Activated T-cell treated with anti-CD3 and anti-CD28 coated beads, Interleukin-2, amount 50 U/mL, for 72 hours (primary cell): ENCODE measurements at regions not wholly inside any gene's neighbourhood (a gene's known extent, or its start where the extent isn't known, plus 50 kb on each side); places are given as distances from the start of the nearest gene placed in this dataset.

Experiments used
- ATAC-seq, 2 donors: fragments of 150-1000 bp; cut with Tn5 transposase; replicated peaks in 1 of 2; 2 replicates each; pipeline ENCODE4 v1.10.0; 2021; ENCODE audit warnings: moderate library complexity in 2 of 2, mild to moderate bottlenecking in 1 of 2
- DNase-seq, 2 donors: peaks; one replicate each; pipeline ENCODE4 v3.0.0; 2021 to 2022; ENCODE audit warnings: mixed read lengths in 1 of 2
- H3K27ac Mint-ChIP-seq: one replicate; pipeline ENCODE4 v1.8.0; 2022; ENCODE audit warnings: mild to moderate bottlenecking, moderate library complexity, mixed read lengths
- H3K27me3 Mint-ChIP-seq: one replicate; pipeline ENCODE4 v1.8.0; 2022; ENCODE audit warnings: low read depth, mixed read lengths
- H3K36me3 Mint-ChIP-seq, 2 donors: one replicate each; pipeline ENCODE4 v1.8.0; 2022; ENCODE audit warnings: mixed read lengths in 2 of 2, mild to moderate bottlenecking in 1 of 2; ENCODE audit not compliant: insufficient read depth in 2 of 2
- H3K4me1 Mint-ChIP-seq: one replicate; pipeline ENCODE4 v1.8.0; 2022; ENCODE audit warnings: low read depth, mixed read lengths
- H3K4me3 Mint-ChIP-seq, 2 donors: one replicate each; pipeline ENCODE4 v1.8.0; 2022; ENCODE audit warnings: mild to moderate bottlenecking in 2 of 2, mixed read lengths in 2 of 2, moderate library complexity in 2 of 2
- H3K9me3 Mint-ChIP-seq, 2 donors: one replicate each; pipeline ENCODE4 v1.8.0; 2022; ENCODE audit warnings: mixed read lengths in 2 of 2

DNA sequence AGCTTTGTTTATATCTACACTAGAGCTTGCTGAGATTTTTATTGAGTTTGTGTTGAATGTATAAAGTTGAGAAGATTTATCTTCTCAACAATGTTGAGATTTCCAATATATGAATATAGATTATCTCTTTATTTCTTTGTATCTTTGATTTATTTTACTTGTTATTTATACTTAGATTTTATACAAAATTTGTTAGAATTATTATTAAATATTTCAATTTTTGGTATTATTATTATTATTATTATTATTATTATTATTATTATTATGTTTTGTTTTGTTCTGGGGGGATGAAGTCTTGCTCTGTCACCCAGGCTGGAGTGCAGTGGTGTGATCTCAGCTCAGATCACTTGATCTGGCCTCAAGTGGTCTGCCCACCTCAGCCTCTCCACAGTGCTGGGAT, 322.5 kb downstream of the PPARGC1A start:
- ATAC-seq (no peak), DNase-seq (no peak)
- H3K27me3 Mint-ChIP-seq, result no peaks in the 10 kb centered on the region
- H3K4me3 Mint-ChIP-seq, result no peak overlapping the region
- H3K27ac Mint-ChIP-seq, result no peak overlapping the region
- peaks cover 3 to 4% of the 10 kb centered on the region in 2 donors for H3K9me3 Mint-ChIP-seq
- H3K4me1 Mint-ChIP-seq, result no peaks in the 10 kb centered on the region
- H3K36me3 Mint-ChIP-seq, result no peaks in the 10 kb centered on the region

DNA sequence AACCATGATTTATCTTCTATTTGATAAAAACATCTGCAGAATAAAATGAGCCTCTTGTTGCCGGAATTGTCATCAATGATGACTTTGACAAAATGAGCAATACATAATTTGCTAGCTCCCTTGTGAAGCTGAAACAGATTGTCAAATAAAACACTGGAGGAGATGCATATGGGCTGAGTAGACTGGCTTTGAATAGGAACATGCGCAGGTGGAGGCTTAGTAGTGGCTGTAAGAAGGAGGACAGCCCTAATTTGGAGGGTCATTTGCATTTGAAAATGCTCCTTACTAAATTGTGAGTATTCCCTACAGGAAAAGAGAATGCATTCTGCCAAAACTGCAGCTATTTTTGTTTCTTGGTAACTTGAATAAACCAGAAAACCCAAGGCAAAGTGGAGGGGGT, 329.1 kb downstream of the PPARGC1A start:
- Mint-ChIP-seq H3K9me3 (peaks cover 7 to 11% of the 10 kb centered on the region in 2 donors), H3K4me3 (no peak overlapping the region), H3K27me3 (no peaks in the 10 kb centered on the region)

DNA sequence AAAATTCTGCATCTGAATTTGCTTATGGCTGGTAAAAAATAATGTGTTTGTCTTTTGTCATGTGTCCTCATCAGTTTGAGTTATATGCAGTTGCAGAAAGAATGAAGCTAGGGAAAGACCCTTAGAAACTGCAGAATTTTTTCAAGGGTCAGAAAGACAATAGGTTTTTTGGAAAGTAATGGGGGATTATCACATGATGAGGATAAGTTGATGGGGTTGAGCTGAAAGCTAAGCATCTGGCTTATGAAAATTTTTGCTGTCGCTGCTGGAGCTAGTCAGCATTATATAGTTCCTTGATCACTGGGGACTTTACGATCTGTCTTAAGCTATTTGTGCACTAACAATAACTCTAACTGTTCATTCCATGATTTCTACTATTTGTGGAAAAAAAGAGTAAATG, 331.7 kb downstream of the PPARGC1A start:
- Mint-ChIP-seq H3K4me3 (no peak overlapping the region), H3K36me3 (peaks cover 0 to 5% of the 10 kb centered on the region in 2 donors), H3K27me3 (no peaks in the 10 kb centered on the region), H3K4me1 (no peaks in the 10 kb centered on the region), H3K9me3 (peaks cover 10 to 13% of the 10 kb centered on the region in 2 donors), H3K27ac (no peak overlapping the region)
- ATAC-seq, result no peak
- DNase-seq, result no peak

More for the DNA sequence above, 329.1 kb downstream of the PPARGC1A start:
- Mint-ChIP-seq H3K36me3 (no peaks in the 10 kb centered on the region), H3K4me1 (no peaks in the 10 kb centered on the region), H3K27ac (no peak overlapping the region)
- no peak for ATAC-seq
- no peak for DNase-seq

DNA sequence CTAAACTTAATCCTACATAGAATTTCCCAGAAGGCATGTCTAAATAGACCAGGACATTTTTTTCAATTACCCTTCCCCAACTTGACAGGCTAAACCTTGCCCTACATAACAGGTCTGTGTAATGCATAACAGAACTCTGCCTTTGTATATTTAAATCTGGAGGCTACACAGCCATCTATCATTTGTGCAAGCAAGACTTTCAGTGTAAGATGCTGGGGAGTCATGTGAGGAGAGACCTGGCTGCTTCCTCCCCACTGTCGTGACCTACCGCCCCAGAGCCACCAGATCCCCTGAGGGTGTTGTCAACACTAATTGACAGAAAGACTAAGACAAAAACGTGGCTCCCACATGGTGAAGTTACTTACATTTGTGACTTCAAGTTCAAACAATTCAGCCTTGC, 342.2 kb downstream of the PPARGC1A start:
- DNase-seq, result no peak
- no peak overlapping the region for H3K4me3 Mint-ChIP-seq
- no peaks in the 10 kb centered on the region for H3K36me3 Mint-ChIP-seq
- no peaks in the 10 kb centered on the region for H3K4me1 Mint-ChIP-seq
- H3K9me3 Mint-ChIP-seq, result peaks cover 4 to 8% of the 10 kb centered on the region in 2 donors
- no peak overlapping the region for H3K27ac Mint-ChIP-seq
- no peak for ATAC-seq
- H3K27me3 Mint-ChIP-seq, result no peaks in the 10 kb centered on the region

DNA sequence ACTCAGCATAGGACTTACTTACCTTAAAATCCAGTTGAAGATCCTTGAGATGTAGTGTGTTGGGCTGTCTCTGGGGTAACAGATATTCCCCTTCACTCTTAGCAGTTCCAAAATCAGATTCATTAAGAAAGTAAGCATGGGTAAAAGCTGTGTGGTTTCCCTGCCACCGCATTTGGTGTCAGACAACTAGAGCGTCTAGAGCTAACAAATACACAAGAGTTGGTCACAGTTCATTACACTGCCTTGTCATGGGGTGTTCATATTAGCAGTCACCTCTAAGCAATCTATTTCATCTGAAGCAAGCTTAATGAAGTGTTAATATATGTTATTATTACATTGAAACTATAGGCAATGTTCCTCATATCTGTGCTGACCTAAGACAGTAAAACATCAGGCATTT, 342.8 kb downstream of the PPARGC1A start:
- no peaks in the 10 kb centered on the region for H3K27me3 Mint-ChIP-seq
- no peak overlapping the region for H3K27ac Mint-ChIP-seq
- ATAC-seq, result no peak
- peaks cover 4 to 8% of the 10 kb centered on the region in 2 donors for H3K9me3 Mint-ChIP-seq
- H3K4me1 Mint-ChIP-seq, result no peaks in the 10 kb centered on the region
- DNase-seq, result no peak
- H3K4me3 Mint-ChIP-seq, result no peak overlapping the region
- H3K36me3 Mint-ChIP-seq, result no peaks in the 10 kb centered on the region

DNA sequence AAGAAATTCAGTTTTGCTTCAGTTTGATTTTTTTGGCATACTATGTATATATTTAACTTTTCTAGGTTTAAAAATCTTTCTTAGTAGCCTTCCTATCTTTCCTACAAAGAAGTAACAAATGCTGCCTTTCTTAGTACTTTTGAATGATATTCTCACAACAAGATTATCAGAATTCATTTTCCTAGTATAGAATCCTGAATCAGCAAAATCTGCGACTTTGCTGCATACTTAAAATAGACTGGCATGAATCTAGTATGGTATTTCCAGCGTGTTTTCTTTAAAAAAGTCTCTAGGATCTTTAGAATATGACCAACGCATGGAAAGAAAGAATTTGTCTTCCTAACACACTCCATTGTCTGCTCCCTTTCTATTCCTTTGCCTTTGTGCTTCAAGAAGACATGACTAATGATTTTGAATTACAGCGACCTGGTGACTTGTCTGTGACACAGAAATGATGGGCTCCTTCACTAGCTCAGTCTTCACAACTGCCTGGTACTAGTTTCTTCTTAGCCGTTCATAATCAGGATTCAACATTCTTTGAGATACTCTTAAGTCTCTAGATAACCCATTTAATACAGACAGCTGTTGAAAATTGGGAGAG, 349.8 kb downstream of the PPARGC1A start:
- no peaks in the 10 kb centered on the region for H3K4me1 Mint-ChIP-seq
- H3K27ac Mint-ChIP-seq, result no peak overlapping the region
- ATAC-seq (no peak), DNase-seq (no peak)
- no peaks in the 10 kb centered on the region for H3K27me3 Mint-ChIP-seq
- peaks cover 0 to 2% of the 10 kb centered on the region in 2 donors for H3K36me3 Mint-ChIP-seq
- peaks cover 10 to 14% of the 10 kb centered on the region in 2 donors for H3K9me3 Mint-ChIP-seq
- no peak overlapping the region for H3K4me3 Mint-ChIP-seq

DNA sequence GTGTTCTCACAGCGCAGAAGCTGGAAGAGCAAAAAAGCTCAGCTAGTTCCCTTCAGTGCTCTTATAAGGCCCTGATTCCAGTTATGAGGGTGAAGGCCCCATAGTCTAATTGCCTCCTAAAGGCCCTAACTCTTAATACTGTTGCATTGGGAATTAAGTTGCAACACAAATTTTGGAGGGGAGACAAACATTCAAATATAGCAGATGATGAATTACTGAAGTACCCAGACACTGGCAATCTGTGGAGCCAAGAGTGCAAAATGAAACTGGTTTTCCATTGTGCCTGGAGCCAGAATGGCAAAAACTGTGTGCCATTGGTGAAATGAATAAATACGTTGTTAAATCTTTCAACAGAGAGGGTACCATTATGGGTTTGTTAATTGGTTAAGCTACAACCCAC, 356.0 kb downstream of the PPARGC1A start:
- ATAC-seq (no peak), DNase-seq (no peak)
- H3K27me3 Mint-ChIP-seq, result no peaks in the 10 kb centered on the region
- H3K36me3 Mint-ChIP-seq, result no peaks in the 10 kb centered on the region
- no peak overlapping the region for H3K4me3 Mint-ChIP-seq
- peaks cover 9 to 18% of the 10 kb centered on the region in 2 donors for H3K9me3 Mint-ChIP-seq
- no peaks in the 10 kb centered on the region for H3K4me1 Mint-ChIP-seq
- no peak overlapping the region for H3K27ac Mint-ChIP-seq

DNA sequence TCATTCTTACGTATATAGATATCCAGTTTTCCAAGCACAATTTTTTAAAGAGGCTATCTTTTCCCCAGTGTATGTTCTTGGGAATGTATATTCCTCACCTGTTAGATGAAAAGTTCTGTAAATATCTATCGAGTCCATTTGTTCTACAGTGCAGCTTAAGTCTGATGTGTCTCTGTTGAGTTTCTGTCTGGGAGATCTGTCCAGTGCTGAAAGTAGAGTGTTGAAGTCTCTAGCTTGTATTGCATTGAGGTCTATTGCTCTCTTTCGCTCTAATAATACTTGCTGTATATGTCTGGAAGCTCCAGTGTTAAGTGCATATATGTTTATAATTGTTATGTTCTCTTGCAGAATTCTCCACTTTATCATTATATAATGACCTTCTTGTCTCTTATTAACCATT, 373.1 kb downstream of the PPARGC1A start:
- DNase-seq (no peak), ATAC-seq (no peak)
- Mint-ChIP-seq H3K36me3 (no peaks in the 10 kb centered on the region), H3K4me1 (no peaks in the 10 kb centered on the region), H3K27me3 (no peaks in the 10 kb centered on the region), H3K9me3 (peaks cover 2 to 4% of the 10 kb centered on the region in 2 donors), H3K4me3 (no peak overlapping the region), H3K27ac (no peak overlapping the region)

DNA sequence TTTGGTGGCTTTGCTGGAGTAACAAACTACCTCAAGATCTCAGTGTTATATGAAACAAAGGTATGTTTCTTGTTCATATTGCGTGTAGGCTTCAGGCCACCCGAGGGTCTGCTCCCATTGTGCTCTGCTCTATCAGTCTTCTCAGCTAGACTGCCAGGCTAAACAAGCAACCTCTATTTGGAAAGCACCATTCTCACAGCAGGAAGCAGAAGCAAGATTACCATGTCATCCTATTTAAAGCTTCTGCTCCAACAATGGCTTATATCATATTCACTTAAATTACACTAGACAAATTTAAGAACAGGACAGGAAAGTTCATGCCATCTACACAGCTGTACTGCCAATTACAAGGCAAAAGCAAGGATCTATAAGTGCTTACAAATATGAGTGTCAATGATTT, 385.8 kb downstream of the PPARGC1A start:
- ATAC-seq, result no peak
- H3K9me3 Mint-ChIP-seq, result peaks cover 0 to 8% of the 10 kb centered on the region in 2 donors
- no peaks in the 10 kb centered on the region for H3K36me3 Mint-ChIP-seq
- no peaks in the 10 kb centered on the region for H3K27me3 Mint-ChIP-seq
- H3K4me1 Mint-ChIP-seq, result no peaks in the 10 kb centered on the region
- no peak overlapping the region for H3K27ac Mint-ChIP-seq
- no peak for DNase-seq
- H3K4me3 Mint-ChIP-seq, result no peak overlapping the region

DNA sequence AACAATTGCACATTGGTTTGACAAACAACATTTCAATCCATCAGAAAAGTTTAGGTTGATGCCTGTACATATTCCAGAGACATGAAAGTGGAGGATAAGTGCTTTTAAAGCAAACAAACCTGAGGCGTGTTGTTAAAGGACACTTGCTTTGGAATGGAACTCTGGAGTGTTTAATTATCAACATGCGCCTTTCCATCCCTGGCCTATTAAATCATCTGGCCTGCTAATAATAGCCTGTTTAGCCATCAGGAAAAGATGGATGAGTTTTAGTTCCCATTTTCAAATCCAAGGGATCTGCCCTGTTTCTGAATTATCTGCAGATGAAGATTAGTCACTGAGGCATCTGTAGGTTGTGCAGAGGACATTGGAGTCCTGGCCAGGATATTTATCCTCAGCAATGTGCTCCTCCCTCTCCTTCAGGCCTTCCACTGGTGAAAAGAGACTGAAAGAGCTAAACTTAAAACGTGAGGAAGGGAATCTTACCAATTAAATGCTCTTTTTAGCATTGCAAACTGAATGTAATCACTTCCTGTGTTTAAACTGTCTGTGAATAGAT, 388.9 kb downstream of the PPARGC1A start:
- DNase-seq, result no peak
- no peak overlapping the region for H3K27ac Mint-ChIP-seq
- no peaks in the 10 kb centered on the region for H3K27me3 Mint-ChIP-seq
- H3K4me3 Mint-ChIP-seq, result no peak overlapping the region
- no peak for ATAC-seq
- H3K36me3 Mint-ChIP-seq, result no peaks in the 10 kb centered on the region
- H3K4me1 Mint-ChIP-seq, result no peaks in the 10 kb centered on the region
- H3K9me3 Mint-ChIP-seq, result peaks cover 0 to 12% of the 10 kb centered on the region in 2 donors

DNA sequence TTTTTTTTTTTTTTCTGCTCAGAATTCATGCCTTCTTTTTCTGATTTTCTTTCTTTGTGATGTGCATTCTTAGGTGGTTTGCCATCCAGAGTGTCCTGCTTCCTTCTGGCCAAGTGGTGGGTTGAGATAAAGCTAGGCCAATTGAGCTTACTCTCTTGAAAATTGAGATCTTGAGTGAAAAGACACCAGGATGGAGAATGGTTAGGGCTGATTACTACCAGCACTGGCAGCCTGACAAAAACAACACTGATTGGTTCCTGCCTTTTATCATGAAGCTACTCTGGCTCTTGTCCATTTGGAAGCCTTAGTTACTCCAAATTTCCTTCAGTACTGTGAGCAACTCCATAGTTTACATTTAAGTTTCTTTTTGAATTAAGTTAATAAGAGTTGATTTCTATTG, 404.0 kb downstream of the PPARGC1A start:
- H3K4me3 Mint-ChIP-seq, result no peak overlapping the region
- H3K27ac Mint-ChIP-seq, result no peak overlapping the region
- ATAC-seq (no peak), DNase-seq (no peak)
- no peaks in the 10 kb centered on the region for H3K27me3 Mint-ChIP-seq
- no peaks in the 10 kb centered on the region for H3K4me1 Mint-ChIP-seq
- no peaks in the 10 kb centered on the region for H3K36me3 Mint-ChIP-seq
- H3K9me3 Mint-ChIP-seq, result peaks cover 0 to under 1% of the 10 kb centered on the region in 2 donors

DNA sequence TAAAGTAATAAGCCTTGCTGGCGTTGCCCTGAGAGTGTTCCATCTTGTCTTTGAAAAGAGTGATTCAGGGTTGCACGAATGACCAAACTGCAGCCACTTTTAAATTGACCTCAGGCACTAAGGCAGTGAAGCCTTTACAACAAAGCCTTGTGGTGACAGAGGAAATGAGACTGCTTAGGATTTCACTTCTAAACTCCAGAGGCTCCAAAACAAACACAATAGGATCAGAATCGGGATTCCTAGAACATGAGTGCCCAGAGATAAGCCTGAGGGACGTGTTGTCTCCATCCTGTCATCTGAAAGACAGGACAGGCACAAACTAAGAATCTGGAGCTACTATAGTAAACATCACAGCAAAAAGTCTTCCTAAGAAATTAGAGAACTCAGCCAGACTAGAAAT, 405.2 kb downstream of the PPARGC1A start:
- Mint-ChIP-seq H3K4me1 (no peaks in the 10 kb centered on the region), H3K9me3 (peaks cover 0 to 1% of the 10 kb centered on the region in 2 donors), H3K36me3 (no peaks in the 10 kb centered on the region), H3K27ac (no peak overlapping the region), H3K27me3 (no peaks in the 10 kb centered on the region), H3K4me3 (no peak overlapping the region)
- DNase-seq (no peak), ATAC-seq (no peak)

DNA sequence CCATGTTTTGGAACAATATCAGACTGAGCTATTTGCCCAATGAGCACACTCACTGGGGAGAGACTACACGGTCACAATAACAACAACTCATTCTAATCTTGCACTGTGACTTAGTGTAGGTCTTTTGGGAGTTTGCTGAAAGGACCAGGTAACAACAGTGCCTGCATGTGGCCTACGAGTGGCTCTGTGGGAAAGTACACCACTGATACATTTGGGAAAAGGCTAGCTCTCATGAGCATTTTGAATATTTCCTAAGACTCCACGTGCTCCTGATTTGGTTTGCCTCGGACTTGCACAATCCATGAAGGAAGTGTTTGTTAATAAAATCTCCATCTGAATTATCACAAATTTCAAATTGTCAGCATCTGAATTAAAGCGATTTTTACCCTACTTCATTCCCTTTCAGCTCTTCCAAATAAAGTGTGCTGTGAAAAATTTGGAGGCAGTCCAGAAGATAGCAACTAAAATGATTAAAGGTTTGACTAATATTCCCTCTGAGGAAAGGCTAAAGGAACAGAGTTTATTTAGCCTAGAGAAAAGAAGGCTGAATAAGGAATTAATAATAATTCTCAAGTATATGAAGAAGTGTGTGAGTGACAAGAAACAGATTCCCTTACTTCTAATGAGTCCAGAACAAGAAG, 406.4 kb downstream of the PPARGC1A start:
- DNase-seq, result no peak
- Mint-ChIP-seq H3K9me3 (peaks cover 0 to 1% of the 10 kb centered on the region in 2 donors), H3K36me3 (no peaks in the 10 kb centered on the region), H3K27me3 (no peaks in the 10 kb centered on the region), H3K4me3 (no peak overlapping the region), H3K27ac (no peak overlapping the region), H3K4me1 (no peaks in the 10 kb centered on the region)
- no peak for ATAC-seq

DNA sequence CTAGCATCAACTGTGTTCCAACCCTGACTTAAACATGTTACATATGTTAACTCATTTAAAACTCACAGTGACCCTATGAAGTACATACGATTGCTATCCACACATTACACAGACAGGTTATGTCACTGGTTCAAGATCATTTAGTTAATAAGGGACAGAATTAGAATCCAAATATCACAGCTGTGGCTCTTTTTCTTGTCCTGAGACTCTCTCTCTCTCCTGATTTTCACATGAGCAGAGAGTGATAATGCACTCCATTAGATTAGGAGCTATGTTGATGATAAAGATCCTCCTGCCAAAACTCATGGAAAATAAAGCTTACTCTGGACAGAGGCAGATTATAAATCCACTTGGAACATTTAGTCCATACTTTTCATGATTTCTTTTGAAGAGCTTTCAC, 408.3 kb downstream of the PPARGC1A start:
- no peak for ATAC-seq

More for the DNA sequence above, 408.3 kb downstream of the PPARGC1A start:
- Mint-ChIP-seq H3K4me3 (no peak overlapping the region), H3K27me3 (no peaks in the 10 kb centered on the region), H3K36me3 (no peaks in the 10 kb centered on the region), H3K4me1 (no peaks in the 10 kb centered on the region), H3K27ac (no peak overlapping the region), H3K9me3 (peaks cover 0 to 2% of the 10 kb centered on the region in 2 donors)
- DNase-seq, result no peak
